Ishikawa (cell line): ENCODE measurements at regions not wholly inside any gene's neighbourhood (a gene's known extent, or its start where the extent isn't known, plus 50 kb on each side); places are given as distances from the start of the nearest gene placed in this dataset.

ENCODE experiments used
- EP300 ChIP-seq: IDR thresholded peaks from 2 replicates; pipeline ENCODE4 v1.6.1; 2012; ENCODE audit warnings: borderline replicate concordance
- FOXM1 ChIP-seq: IDR thresholded peaks from 2 replicates; pipeline ENCODE4 v1.6.1; 2012; ENCODE audit warnings: low read depth, borderline replicate concordance
- NFIC ChIP-seq: IDR thresholded peaks from 2 replicates; pipeline ENCODE4 v1.6.1; 2012
- RAD21 ChIP-seq: IDR thresholded peaks from 2 replicates; pipeline ENCODE4 v1.6.1; 2012; ENCODE audit warnings: low read depth
- REST ChIP-seq: IDR thresholded peaks from 2 replicates; pipeline ENCODE4 v1.6.1; 2012; ENCODE audit warnings: low read depth, mild to moderate bottlenecking
- TAF1 ChIP-seq: IDR thresholded peaks from 2 replicates; pipeline ENCODE4 v1.6.1; 2012; ENCODE audit warnings: low read depth, mild to moderate bottlenecking
- YY1 ChIP-seq: IDR thresholded peaks from 2 replicates; pipeline ENCODE4 v1.6.1; 2012; ENCODE audit warnings: low read depth

GRCh38 chr4:184911310-184911709 is 85.5 kb upstream of the ACSL1 start:
- no peak for TF ChIP-seq EP300
- 0 out of 2 replicates have a peak, but pooled peaks have one; percentile 23 for TF ChIP-seq NFIC
- TF ChIP-seq REST: no peak
- TF ChIP-seq RAD21: no peak
- no peak for TF ChIP-seq YY1
- no peak for TF ChIP-seq FOXM1
- no peak for TF ChIP-seq TAF1
